ENCODE measurements at regions not wholly inside any gene's neighbourhood (a gene's known extent, or its start where the extent isn't known, plus 50 kb on each side); places are given as distances from the start of the nearest gene placed in this dataset.
"Not testable (repeated sequence)": the region's sequence is repeated elsewhere in the genome, so short reads cannot be mapped to it uniquely, and the experiment has no call there.

DNA sequence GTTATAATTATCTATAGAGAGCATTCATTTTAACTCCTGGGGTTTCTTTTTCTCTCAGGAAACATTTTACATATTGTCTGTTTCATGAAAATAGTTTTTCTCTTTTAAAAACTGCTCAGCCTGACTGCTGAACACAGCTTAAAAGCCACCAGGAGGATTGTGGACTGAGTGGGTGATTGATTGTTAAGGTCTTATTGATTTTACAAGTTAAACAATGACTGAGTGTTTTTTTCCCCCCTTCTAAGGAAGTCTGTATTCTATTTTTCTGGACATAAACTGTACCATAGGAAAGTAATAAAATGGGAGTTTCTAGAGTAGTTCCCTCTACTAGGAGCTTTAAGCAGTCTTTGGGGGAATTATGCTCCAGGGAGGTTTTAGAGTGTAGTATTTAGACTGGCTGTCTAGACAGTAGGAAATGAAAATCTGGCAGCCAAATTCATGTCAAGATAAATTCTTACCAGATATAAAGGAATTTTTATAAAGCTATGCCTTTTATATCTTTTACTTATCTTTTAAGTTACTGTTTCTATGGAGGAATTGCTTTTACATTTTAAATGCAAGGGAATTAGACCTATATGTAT, 463.9 kb downstream of the PRR16 start:
- TF ChIP-seq, protein P1, sequence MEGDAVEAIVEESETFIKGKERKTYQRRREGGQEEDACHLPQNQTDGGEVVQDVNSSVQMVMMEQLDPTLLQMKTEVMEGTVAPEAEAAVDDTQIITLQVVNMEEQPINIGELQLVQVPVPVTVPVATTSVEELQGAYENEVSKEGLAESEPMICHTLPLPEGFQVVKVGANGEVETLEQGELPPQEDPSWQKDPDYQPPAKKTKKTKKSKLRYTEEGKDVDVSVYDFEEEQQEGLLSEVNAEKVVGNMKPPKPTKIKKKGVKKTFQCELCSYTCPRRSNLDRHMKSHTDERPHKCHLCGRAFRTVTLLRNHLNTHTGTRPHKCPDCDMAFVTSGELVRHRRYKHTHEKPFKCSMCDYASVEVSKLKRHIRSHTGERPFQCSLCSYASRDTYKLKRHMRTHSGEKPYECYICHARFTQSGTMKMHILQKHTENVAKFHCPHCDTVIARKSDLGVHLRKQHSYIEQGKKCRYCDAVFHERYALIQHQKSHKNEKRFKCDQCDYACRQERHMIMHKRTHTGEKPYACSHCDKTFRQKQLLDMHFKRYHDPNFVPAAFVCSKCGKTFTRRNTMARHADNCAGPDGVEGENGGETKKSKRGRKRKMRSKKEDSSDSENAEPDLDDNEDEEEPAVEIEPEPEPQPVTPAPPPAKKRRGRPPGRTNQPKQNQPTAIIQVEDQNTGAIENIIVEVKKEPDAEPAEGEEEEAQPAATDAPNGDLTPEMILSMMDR (IDR thresholded peaks at IDR 0.05), result no peak

DNA sequence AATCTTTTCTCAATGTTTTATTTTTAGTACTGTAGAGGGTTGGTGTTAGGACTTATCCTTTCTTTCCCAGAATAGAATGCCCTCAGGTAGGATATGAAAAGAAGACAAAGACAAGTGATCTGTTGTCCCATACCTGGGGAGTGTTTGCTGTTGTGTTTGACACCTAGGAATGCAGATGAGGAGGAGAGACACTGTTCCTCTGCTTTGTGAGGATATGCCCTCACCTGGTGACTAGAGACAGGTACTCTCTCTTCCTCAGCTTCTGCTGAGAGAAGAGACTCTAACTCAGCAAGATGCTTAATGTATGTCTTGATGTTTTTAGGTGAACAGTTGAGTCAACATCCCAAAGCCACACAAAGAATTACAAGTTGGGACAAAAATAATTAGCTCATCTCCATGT, 468.4 kb downstream of the PRR16 start:
- Histone ChIP-seq H3K4me3 (no peak overlapping the region), H3K27ac (no peak overlapping the region)
- no peak for DNase-seq (ENCODE audit: low spot score)
- TF ChIP-seq, protein P1 (IDR thresholded peaks at IDR 0.05), result no peak

More for the DNA sequence above, 463.9 kb downstream of the PRR16 start:
- no peak for DNase-seq (ENCODE audit: low spot score)
- Histone ChIP-seq H3K4me3 (no peak overlapping the region), H3K27ac (no peak overlapping the region)

- no peak for DNase-seq (ENCODE audit: low spot score)
- TF ChIP-seq, protein P1 (IDR thresholded peaks at IDR 0.05), result no peak
- Histone ChIP-seq H3K4me3 (no peak overlapping the region), H3K27ac (no peak overlapping the region)
Observed at GRCh38 chr5:120934031-120934430, 469.9 kb downstream of the PRR16 start.

GRCh38 chr5:120936652-120937051, 472.6 kb downstream of the PRR16 start:
- Histone ChIP-seq H3K4me3 (no peak overlapping the region), H3K27ac (no peak overlapping the region)
- DNase-seq (ENCODE audit: low spot score), result no peak
- TF ChIP-seq, protein P1 (IDR thresholded peaks at IDR 0.05), result no peak

DNA sequence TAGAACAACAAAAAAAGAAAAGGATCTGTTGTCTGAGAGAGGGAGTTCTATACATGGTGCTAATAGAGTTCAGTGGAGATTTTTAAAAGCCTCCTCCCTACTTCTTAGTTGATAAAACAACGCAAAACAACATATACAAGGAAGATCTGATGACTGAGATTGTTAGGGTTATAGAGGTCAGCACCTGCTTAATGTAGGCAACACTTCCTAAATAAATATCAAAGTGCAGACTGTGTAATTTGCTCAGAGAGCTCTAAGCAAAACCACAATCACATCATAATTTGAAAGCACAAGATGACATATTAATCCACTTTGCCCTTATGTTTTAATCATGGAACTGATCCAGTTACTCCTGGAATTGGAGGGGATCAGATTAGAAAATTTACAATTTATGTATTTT, 474.5 kb downstream of the PRR16 start:
- TF ChIP-seq, protein P1 (IDR thresholded peaks at IDR 0.05), result no peak
- H3K27ac ChIP-seq, result no peak overlapping the region
- no peak for DNase-seq (ENCODE audit: low spot score)
- no peak overlapping the region for H3K4me3 ChIP-seq

- DNase-seq (ENCODE audit: low spot score), result no peak
- no peak overlapping the region for H3K4me3 ChIP-seq
- TF ChIP-seq, protein P1 (IDR thresholded peaks at IDR 0.05), result no peak
- H3K27ac ChIP-seq, result no peak overlapping the region
Observed at GRCh38 chr5:120942596-120943350, 478.7 kb downstream of the PRR16 start.

DNA sequence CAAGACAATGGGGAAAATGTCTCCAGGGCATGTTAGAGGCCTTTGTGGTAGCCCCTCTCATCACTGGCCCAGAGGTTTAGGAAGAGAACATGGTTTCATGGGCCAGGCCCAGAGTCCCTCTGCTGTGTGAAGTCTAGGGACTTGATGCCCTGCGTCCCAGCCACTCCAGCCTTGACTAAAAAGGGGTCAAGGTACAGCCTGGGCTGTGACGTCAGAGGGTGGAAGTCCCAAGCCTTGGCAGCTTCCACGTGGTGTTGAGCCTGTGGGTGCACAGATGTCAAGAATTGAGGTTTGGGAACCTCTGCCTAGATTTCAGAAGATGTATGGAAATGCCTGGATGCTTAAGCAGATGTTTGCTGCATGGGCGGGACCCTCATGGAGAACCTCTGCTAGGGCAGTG, 485.5 kb downstream of the PRR16 start:
- DNase-seq (ENCODE audit: low spot score); H3K27ac ChIP-seq; H3K4me3 ChIP-seq: not testable (repeated sequence)

DNA sequence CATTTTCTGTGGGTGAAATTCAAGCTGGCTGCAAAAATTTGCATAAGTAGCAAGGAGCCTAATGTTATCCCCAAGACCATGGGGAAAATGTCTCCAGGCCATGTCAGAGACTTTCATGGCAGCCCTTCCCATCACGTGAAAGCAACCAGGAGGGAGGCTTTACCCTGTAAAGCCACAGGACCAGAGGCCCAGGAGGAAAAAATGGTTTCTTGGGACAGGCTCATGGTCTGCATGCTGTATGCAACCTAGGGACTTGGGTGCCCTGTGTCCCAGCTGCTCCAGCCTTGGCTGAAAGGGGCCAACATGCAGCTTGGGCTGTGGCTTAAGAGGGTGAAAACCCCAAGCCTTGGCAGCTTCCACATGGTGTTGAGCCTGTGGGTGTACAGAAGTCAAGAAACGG, 489.3 kb downstream of the PRR16 start:
- DNase-seq (ENCODE audit: low spot score); H3K27ac ChIP-seq; H3K4me3 ChIP-seq: not testable (repeated sequence)
